HepG2 (cell line): ENCODE measurements at regions not wholly inside any gene's neighbourhood (a gene's known extent, or its start where the extent isn't known, plus 50 kb on each side); places are given as distances from the start of the nearest gene placed in this dataset.

Experiments used
- NFRKB ChIP-seq: fragments of 450-650 bp; IDR thresholded peaks from 2 replicates; pipeline ENCODE4 v1.6.1; 2017
- POLR2A ChIP-seq, 2 experiments: IDR thresholded peaks; 2 replicates each; pipeline ENCODE4 v1.6.1; 2011; ENCODE audit warnings: low read depth in 2 of 2, low read length in 2 of 2, mild to moderate bottlenecking in 1 of 2, moderate library complexity in 1 of 2; ENCODE audit not compliant: insufficient read depth in 1 of 2
- SRF ChIP-seq: IDR thresholded peaks from 2 replicates; pipeline ENCODE4 v1.6.1; 2011; ENCODE audit warnings: mild to moderate bottlenecking, low read depth, low read length, moderate library complexity
- STAT6 ChIP-seq: sonication (generic); formaldehyde crosslinking; IDR thresholded peaks from 2 replicates; pipeline ENCODE4 v1.4.0; 2020; ENCODE audit warnings: missing genetic modification reagents, mild to moderate bottlenecking, borderline replicate concordance

GRCh38 chr1:84048820-84049219 lies 49.9 kb upstream of the TTLL7 start:
- TF ChIP-seq NFRKB (no peak), STAT6 (CRISPR knock-in tag) (no peak), POLR2A (IDR thresholded peaks at IDR 0.05; ENCODE audit: insufficient read depth in 1 of 2, low read depth in 2 of 2, low read length in 2 of 2) (no peak), SRF (no peak)
